NCI-H2171 (cell line): ENCODE measurements at regions not wholly inside any gene's neighbourhood (a gene's known extent, or its start where the extent isn't known, plus 50 kb on each side); places are given as distances from the start of the nearest gene placed in this dataset.
"Not testable (repeated sequence)": the region's sequence is repeated elsewhere in the genome, so short reads cannot be mapped to it uniquely, and the experiment has no call there.

Experiments used
- DNase-seq: peaks from one replicate; lab custom pipeline; 2025; lab: John Stamatoyannopoulos, UW

GRCh38 chr2:52698408-52698807 lies 1069.2 kb upstream of the CHAC2 start:
- DNase-seq = no peak

- no peak for DNase-seq
These were observed 1069.9 kb upstream of the CHAC2 start for GRCh38 chr2:52697690-52698089.

GRCh38 chr2:52695731-52696130 lies 1071.9 kb upstream of the CHAC2 start:
- DNase-seq = no peak

GRCh38 chr2:52686935-52687334 lies 1080.7 kb upstream of the CHAC2 start:
- DNase-seq = no peak

- no peak for DNase-seq
These were observed 1091.5 kb upstream of the CHAC2 start for GRCh38 chr2:52676056-52676455.

- DNase-seq = no peak
These were observed 1098.9 kb upstream of the CHAC2 start for GRCh38 chr2:52668724-52669123.

- DNase-seq = no peak
These were observed 1108.1 kb upstream of the CHAC2 start for GRCh38 chr2:52659546-52659945.

- DNase-seq = no peak
These were observed 1109.0 kb upstream of the CHAC2 start for GRCh38 chr2:52658598-52658997.

- DNase-seq = no peak
These were observed 1127.9 kb upstream of the CHAC2 start for GRCh38 chr2:52639692-52640091.

- no peak for DNase-seq
These were observed 1135.1 kb upstream of the CHAC2 start for GRCh38 chr2:52632543-52632942.

GRCh38 chr2:52629944-52630343 lies 1137.7 kb upstream of the CHAC2 start:
- DNase-seq = no peak

GRCh38 chr2:52629531-52629930 lies 1138.1 kb upstream of the CHAC2 start:
- DNase-seq = no peak

GRCh38 chr2:52622266-52622665 lies 1145.3 kb upstream of the CHAC2 start:
- no peak for DNase-seq

- no peak for DNase-seq
These were observed 1154.5 kb upstream of the CHAC2 start for GRCh38 chr2:52613064-52613463.

GRCh38 chr2:52611759-52612158 lies 1155.8 kb upstream of the CHAC2 start:
- DNase-seq = no peak

GRCh38 chr2:52608030-52608429 lies 1159.6 kb upstream of the CHAC2 start:
- no peak for DNase-seq

GRCh38 chr2:52597346-52597745 lies 1170.3 kb upstream of the CHAC2 start:
- no peak for DNase-seq

- DNase-seq = no peak
These were observed 1173.6 kb upstream of the CHAC2 start for GRCh38 chr2:52594026-52594425.

- not testable (repeated sequence) for DNase-seq
These were observed 1183.5 kb upstream of the CHAC2 start for GRCh38 chr2:52584071-52584470.

- DNase-seq = no peak
These were observed 1195.1 kb upstream of the CHAC2 start for GRCh38 chr2:52572469-52572894.

- DNase-seq = no peak
These were observed 1195.9 kb upstream of the CHAC2 start for GRCh38 chr2:52571380-52572347.

GRCh38 chr2:52570716-52571115 lies 1196.9 kb upstream of the CHAC2 start:
- no peak for DNase-seq

- no peak for DNase-seq
These were observed 1204.5 kb upstream of the CHAC2 start for GRCh38 chr2:52563151-52563550.

GRCh38 chr2:52558265-52558664 lies 1209.3 kb upstream of the CHAC2 start:
- no peak for DNase-seq
